GM19239 (cell line): ENCODE measurements at regions not wholly inside any gene's neighbourhood (a gene's known extent, or its start where the extent isn't known, plus 50 kb on each side); places are given as distances from the start of the nearest gene placed in this dataset.
"Not testable (repeated sequence)": the region's sequence is repeated elsewhere in the genome, so short reads cannot be mapped to it uniquely, and the experiment has no call there.

Experiments used
- DNase-seq: peaks from one replicate; pipeline ENCODE4 v3.0.0; 2011; ENCODE audit warnings: low spot score; ENCODE audit not compliant: insufficient read length
- FAIRE-seq: peaks from 2 replicates; lab custom pipeline; 2011; peaks lifted over from hg19 to GRCh38; lab: Jason Lieb, UNC

- DNase-seq, FAIRE-seq: not testable (repeated sequence)
These were observed 60.8 kb upstream of the GTF3A start for GRCh38 chr13:27363637-27364036.

GRCh38 chr13:27367570-27367969 is 56.8 kb upstream of the GTF3A start:
- DNase-seq, result no peak
- FAIRE-seq, result no peak

GRCh38 chr13:27370305-27370872 is 54.0 kb upstream of the GTF3A start:
- peak; percentile 45 for FAIRE-seq

GRCh38 chr13:27371932-27372331 is 52.5 kb upstream of the GTF3A start:
- DNase-seq (no peak), FAIRE-seq (no peak)

More at GRCh38 chr13:27370305-27370872, 54.0 kb upstream of the GTF3A start:
- no peak for DNase-seq

- FAIRE-seq (no peak), DNase-seq (no peak)
These were observed 51.5 kb upstream of the GTF3A start for GRCh38 chr13:27372896-27373295.

GRCh38 chr13:27374126-27374613 is 50.2 kb upstream of the GTF3A start:
- DNase-seq (no peak), FAIRE-seq (no peak)
